ENCODE measurements at regions not wholly inside any gene's neighbourhood (a gene's known extent, or its start where the extent isn't known, plus 50 kb on each side); places are given as distances from the start of the nearest gene placed in this dataset.

DNA sequence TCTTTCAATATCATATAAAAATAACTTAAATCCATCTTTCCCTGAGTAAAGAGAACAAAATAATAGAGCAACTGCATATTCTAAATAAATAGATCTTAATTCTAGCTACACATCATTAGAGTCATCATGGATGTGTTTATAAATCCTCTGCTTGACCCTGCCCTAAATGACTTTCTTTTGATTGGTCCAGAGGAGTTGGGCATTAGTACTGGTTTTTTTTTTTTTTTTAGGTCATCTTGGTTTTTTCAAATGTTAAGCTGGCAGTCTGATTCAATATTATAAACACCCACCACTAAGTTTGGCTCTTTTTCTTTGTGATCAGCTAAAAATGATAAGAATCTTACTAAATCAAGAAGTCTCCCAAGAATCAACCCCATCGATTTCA, 504.0 kb upstream of the CBLB start:
- no peaks in the 10 kb centered on the region for H3K9me3 ChIP-seq
- H3K4me3 ChIP-seq = no peak overlapping the region
- WGBS = 79% methylated on average over 1 of the region's 1 CpG
- no peaks in the 10 kb centered on the region for H3K4me1 ChIP-seq
- DNase-seq (ENCODE audit: extremely low spot score) = no peak
- H3K27me3 ChIP-seq = no peaks in the 10 kb centered on the region
- H3K36me3 ChIP-seq = no peaks in the 10 kb centered on the region
- TF ChIP-seq, protein P1, sequence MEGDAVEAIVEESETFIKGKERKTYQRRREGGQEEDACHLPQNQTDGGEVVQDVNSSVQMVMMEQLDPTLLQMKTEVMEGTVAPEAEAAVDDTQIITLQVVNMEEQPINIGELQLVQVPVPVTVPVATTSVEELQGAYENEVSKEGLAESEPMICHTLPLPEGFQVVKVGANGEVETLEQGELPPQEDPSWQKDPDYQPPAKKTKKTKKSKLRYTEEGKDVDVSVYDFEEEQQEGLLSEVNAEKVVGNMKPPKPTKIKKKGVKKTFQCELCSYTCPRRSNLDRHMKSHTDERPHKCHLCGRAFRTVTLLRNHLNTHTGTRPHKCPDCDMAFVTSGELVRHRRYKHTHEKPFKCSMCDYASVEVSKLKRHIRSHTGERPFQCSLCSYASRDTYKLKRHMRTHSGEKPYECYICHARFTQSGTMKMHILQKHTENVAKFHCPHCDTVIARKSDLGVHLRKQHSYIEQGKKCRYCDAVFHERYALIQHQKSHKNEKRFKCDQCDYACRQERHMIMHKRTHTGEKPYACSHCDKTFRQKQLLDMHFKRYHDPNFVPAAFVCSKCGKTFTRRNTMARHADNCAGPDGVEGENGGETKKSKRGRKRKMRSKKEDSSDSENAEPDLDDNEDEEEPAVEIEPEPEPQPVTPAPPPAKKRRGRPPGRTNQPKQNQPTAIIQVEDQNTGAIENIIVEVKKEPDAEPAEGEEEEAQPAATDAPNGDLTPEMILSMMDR (IDR thresholded peaks at IDR 0.05) = no peak
- no peak for TF ChIP-seq EP300 (IDR thresholded peaks at IDR 0.05)
- TF ChIP-seq POLR2A (IDR thresholded peaks at IDR 0.05; ENCODE audit: low read depth) = no peak
- TF ChIP-seq POLR2AphosphoS5 (IDR thresholded peaks at IDR 0.05) = no peak
- H3K27ac ChIP-seq (replicated peaks in 1 of 4) = no peak overlapping the region
- intact Hi-C loops (cut with DNase I) = no loop called here

GRCh38 chr3:106376016-106376570, 507.3 kb upstream of the CBLB start:
- no peaks in the 10 kb centered on the region for H3K9me3 ChIP-seq
- H3K27ac ChIP-seq (replicated peaks in 1 of 4) = no peak overlapping the region
- WGBS = 81% methylated on average over 5 of the region's 5 CpGs
- DNase-seq (ENCODE audit: extremely low spot score) = no peak
- TF ChIP-seq POLR2AphosphoS5 (IDR thresholded peaks at IDR 0.05) (no peak), POLR2A (IDR thresholded peaks at IDR 0.05; ENCODE audit: low read depth) (no peak), EP300 (IDR thresholded peaks at IDR 0.05) (no peak)
- TF ChIP-seq, protein P1 (IDR thresholded peaks at IDR 0.05) = no peak
- no peak overlapping the region for H3K4me3 ChIP-seq
- H3K4me1 ChIP-seq = no peaks in the 10 kb centered on the region
- intact Hi-C loops (cut with DNase I) = no loop called here
- H3K27me3 ChIP-seq = no peaks in the 10 kb centered on the region
- H3K36me3 ChIP-seq = no peaks in the 10 kb centered on the region

DNA sequence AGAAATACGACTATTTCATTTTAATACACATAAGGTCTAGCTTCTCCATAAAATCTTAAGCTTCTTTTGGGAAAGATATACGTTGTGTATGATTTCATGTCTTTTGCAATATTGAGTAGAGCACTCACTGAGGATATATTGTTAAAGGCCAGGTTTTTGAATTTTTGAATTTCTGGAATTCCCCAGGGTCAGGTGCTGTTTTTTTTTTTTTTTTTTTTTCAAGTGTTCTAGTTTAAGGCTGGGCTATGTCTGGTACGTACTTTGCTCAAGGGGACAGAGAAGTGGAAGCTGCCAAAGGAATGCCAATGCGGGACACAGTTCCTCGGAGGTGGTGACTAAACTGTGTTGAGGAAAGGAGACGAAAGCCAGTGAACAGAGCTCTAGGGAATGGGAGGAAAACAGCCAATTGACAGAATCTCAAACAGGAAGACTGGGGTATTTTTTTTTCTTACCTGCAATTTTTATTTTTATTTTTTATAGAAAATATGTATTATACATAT, 510.5 kb upstream of the CBLB start:
- no peak for DNase-seq (ENCODE audit: extremely low spot score)
- Histone ChIP-seq H3K9me3 (no peaks in the 10 kb centered on the region), H3K27me3 (no peaks in the 10 kb centered on the region), H3K27ac (replicated peaks in 1 of 4) (no peak overlapping the region), H3K36me3 (no peaks in the 10 kb centered on the region), H3K4me3 (no peak overlapping the region), H3K4me1 (no peaks in the 10 kb centered on the region)
- WGBS = 82% methylated on average over 6 of the region's 6 CpGs
- TF ChIP-seq, protein P1 (IDR thresholded peaks at IDR 0.05) = no peak
- no peak for TF ChIP-seq EP300 (IDR thresholded peaks at IDR 0.05)
- no peak for TF ChIP-seq POLR2A (IDR thresholded peaks at IDR 0.05; ENCODE audit: low read depth)
- TF ChIP-seq POLR2AphosphoS5 (IDR thresholded peaks at IDR 0.05) = no peak
- intact Hi-C loops (cut with DNase I) = no loop called here

DNA sequence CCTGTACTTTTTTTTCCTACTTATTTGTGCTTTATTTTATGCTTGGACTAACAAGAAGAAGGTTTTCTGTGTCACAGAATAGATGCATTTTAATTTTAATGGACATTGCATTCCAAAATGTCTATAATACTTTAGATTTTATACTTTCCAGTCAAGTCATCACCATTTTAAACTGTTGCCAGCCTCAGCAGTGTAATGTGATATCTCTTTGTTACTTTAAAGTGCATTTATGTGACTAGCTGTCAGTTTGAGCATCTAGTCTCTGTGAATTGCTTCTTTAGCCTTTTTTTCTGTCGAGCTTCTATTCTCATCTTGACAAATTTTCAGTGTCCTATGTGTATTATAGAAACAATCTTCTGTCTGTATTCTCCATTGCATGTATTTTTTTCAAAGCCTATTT, 511.4 kb upstream of the CBLB start:
- no peaks in the 10 kb centered on the region for H3K9me3 ChIP-seq
- TF ChIP-seq EP300 (IDR thresholded peaks at IDR 0.05) = no peak
- TF ChIP-seq, protein P1 (IDR thresholded peaks at IDR 0.05) = no peak
- intact Hi-C loops (cut with DNase I) = no loop called here
- no peaks in the 10 kb centered on the region for H3K36me3 ChIP-seq
- DNase-seq (ENCODE audit: extremely low spot score) = no peak
- WGBS = 84% methylated on average over 1 of the region's 1 CpG
- H3K4me3 ChIP-seq = no peak overlapping the region
- H3K27me3 ChIP-seq = no peaks in the 10 kb centered on the region
- no peaks in the 10 kb centered on the region for H3K4me1 ChIP-seq
- no peak overlapping the region for H3K27ac ChIP-seq (replicated peaks in 1 of 4)

- DNase-seq (ENCODE audit: extremely low spot score) = no peak
- H3K4me1 ChIP-seq = no peaks in the 10 kb centered on the region
- H3K36me3 ChIP-seq = no peaks in the 10 kb centered on the region
- H3K4me3 ChIP-seq = no peak overlapping the region
- intact Hi-C loops (cut with DNase I) = no loop called here
- TF ChIP-seq EP300 (IDR thresholded peaks at IDR 0.05) (no peak), POLR2A (IDR thresholded peaks at IDR 0.05; ENCODE audit: low read depth) (no peak), POLR2AphosphoS5 (IDR thresholded peaks at IDR 0.05) (no peak)
- TF ChIP-seq, protein P1 (IDR thresholded peaks at IDR 0.05) = no peak
- no peaks in the 10 kb centered on the region for H3K27me3 ChIP-seq
- H3K9me3 ChIP-seq = no peaks in the 10 kb centered on the region
- 85% methylated on average over 3 of the region's 3 CpGs for WGBS
- H3K27ac ChIP-seq (replicated peaks in 1 of 4) = no peak overlapping the region
Measured at GRCh38 chr3:106381286-106381938, 512.6 kb upstream of the CBLB start.

Measured in esophagus muscularis mucosa (tissue), 4 donors.